ENCODE measurements at regions not wholly inside any gene's neighbourhood (a gene's known extent, or its start where the extent isn't known, plus 50 kb on each side); places are given as distances from the start of the nearest gene placed in this dataset.
A peak's percentile ranks its signal among the peaks of the same experiment; 100 is the strongest.
"Not testable (repeated sequence)": the region's sequence is repeated elsewhere in the genome, so short reads cannot be mapped to it uniquely, and the experiment has no call there.

DNA sequence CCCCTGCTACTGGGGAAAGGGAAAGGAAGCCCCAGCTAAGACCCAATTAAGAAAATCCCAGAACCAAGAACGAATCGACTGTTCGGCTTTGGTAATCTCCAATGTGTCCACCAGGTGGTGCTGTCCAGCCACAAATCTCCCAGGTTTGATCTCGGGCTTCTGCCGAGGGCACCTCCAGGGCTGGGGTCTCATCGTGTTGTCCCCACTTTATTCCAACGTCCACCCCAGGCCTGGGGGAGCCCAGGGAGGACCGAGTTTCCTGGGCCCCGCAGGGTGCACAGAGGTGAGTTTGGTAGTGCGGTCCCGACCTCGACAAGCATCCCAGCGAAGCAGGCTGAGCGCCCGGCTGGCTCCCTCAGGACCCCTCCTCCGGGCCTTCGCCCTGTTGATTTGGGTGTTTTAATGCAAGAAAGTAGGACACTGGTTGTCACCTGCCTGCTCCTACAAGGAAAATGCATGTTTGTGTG, 185.1 kb downstream of the GOLGA6L6 start:
- no peaks in the 10 kb centered on the region for H3K9me3 ChIP-seq (ENCODE audit: control insufficient read depth, low read length)
- no peaks in the 10 kb centered on the region for H3K27me3 ChIP-seq (replicated peaks; ENCODE audit: control insufficient read depth, insufficient read depth, low read length, poor library complexity, severe bottlenecking)
- no peak overlapping the region for H3K4me3 ChIP-seq (ENCODE audit: insufficient read depth, low read depth, low read length, poor library complexity, severe bottlenecking)
- no peaks in the 10 kb centered on the region for H3K4me1 ChIP-seq (ENCODE audit: control insufficient read depth, insufficient read depth, low read length, poor library complexity, severe bottlenecking)
- DNase-seq, result peak; percentile 56 to 71 (median 64)
- H3K36me3 ChIP-seq (ENCODE audit: control insufficient read depth, insufficient read depth, low read length), result no peaks in the 10 kb centered on the region
- H3K27ac ChIP-seq (ENCODE audit: insufficient read depth, low read length, poor library complexity, severe bottlenecking), result no peak overlapping the region

DNA sequence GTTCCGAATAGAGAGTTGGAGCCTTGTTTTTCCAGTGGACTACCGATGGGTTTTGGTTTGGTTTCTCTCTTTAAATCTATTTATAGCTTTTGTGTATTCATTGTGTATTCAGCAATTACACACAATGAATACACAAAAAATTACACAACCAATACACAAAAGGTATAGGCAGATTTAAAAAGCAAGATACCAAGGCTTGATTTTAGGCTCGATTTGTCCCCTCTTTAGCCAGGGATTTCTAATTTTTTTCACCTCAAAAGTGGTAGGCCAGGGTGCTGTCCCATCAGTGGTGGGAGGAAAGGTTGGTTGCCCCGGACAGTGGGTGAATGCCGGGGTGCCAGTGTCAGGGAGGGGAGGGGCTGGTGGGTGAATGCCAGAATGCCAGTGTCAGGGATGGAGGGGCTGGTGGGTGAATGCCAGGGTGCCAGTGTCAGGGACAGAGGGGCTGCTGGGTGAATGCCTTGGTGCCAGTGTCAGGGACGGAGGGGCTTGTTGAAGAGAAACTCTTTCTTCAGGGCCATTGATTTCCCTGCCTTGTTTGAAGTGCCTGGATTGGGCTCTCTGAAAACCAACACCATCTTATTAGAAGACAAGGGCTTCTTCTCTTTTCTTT, 186.2 kb downstream of the GOLGA6L6 start:
- H3K4me1 ChIP-seq (ENCODE audit: control insufficient read depth, insufficient read depth, low read length, poor library complexity, severe bottlenecking), result no peaks in the 10 kb centered on the region
- no peak overlapping the region for H3K27ac ChIP-seq (ENCODE audit: insufficient read depth, low read length, poor library complexity, severe bottlenecking)
- no peaks in the 10 kb centered on the region for H3K9me3 ChIP-seq (ENCODE audit: control insufficient read depth, low read length)
- DNase-seq, result no peak
- no peak overlapping the region for H3K4me3 ChIP-seq (ENCODE audit: insufficient read depth, low read depth, low read length, poor library complexity, severe bottlenecking)
- H3K36me3 ChIP-seq (ENCODE audit: control insufficient read depth, insufficient read depth, low read length), result no peaks in the 10 kb centered on the region
- H3K27me3 ChIP-seq (replicated peaks; ENCODE audit: control insufficient read depth, insufficient read depth, low read length, poor library complexity, severe bottlenecking), result no peaks in the 10 kb centered on the region

GRCh38 chr15:20354884-20355223, 186.7 kb downstream of the GOLGA6L6 start:
- not testable (repeated sequence) for H3K9me3 ChIP-seq (ENCODE audit: control insufficient read depth, low read length); H3K27me3 ChIP-seq (replicated peaks; ENCODE audit: control insufficient read depth, insufficient read depth, low read length, poor library complexity, severe bottlenecking); H3K4me3 ChIP-seq (ENCODE audit: insufficient read depth, low read depth, low read length, poor library complexity, severe bottlenecking); H3K27ac ChIP-seq (ENCODE audit: insufficient read depth, low read length, poor library complexity, severe bottlenecking); H3K36me3 ChIP-seq (ENCODE audit: control insufficient read depth, insufficient read depth, low read length); H3K4me1 ChIP-seq (ENCODE audit: control insufficient read depth, insufficient read depth, low read length, poor library complexity, severe bottlenecking); DNase-seq

DNA sequence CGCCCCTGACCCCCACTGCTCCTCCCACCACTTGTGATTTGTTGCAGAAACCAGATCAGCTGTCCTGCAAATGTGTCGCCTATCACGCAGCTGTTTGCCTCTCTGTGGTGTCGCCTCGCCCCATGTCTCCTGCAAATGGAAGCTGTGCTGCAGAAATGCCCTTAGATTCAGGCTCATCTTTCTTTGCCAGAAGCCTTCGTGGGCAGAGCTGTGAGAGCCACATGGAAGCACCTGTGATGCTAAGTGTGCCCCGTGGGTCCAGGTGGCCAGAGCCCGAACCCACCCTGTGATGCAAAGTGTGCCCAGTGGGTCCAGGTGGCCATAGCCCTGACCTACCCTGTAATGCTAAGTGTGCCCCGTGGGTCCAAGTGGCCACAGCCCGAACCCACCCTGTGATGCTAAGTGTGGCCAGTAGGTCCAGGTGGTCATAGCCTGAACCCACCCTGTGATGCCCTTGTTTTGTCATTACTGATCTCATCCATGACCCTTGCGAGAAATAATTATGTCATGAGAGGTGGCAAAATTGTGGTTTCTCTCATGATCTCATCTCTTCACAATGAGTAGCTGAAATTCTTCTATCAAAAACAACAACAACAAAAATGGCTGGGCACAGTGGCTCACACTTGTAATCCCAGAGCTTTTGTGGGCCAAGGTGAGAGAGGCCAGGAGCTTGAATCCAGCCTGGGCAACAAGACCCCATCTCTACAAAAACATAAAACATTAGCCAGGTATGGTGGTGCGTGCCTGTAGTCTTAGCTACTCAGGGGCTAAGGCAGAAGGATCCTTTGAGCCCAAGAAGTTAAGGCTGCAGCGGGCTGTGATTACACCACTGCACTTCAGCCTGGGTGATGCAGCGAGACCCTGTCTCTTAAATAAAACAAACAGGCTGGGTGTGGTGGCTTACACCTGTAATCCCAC, 187.4 kb downstream of the GOLGA6L6 start:
- DNase-seq, result no peak
- no peaks in the 10 kb centered on the region for H3K27me3 ChIP-seq (replicated peaks; ENCODE audit: control insufficient read depth, insufficient read depth, low read length, poor library complexity, severe bottlenecking)
- H3K27ac ChIP-seq (ENCODE audit: insufficient read depth, low read length, poor library complexity, severe bottlenecking), result no peak overlapping the region
- H3K4me1 ChIP-seq (ENCODE audit: control insufficient read depth, insufficient read depth, low read length, poor library complexity, severe bottlenecking), result no peaks in the 10 kb centered on the region
- H3K36me3 ChIP-seq (ENCODE audit: control insufficient read depth, insufficient read depth, low read length), result no peaks in the 10 kb centered on the region
- H3K9me3 ChIP-seq (ENCODE audit: control insufficient read depth, low read length), result no peaks in the 10 kb centered on the region
- no peak overlapping the region for H3K4me3 ChIP-seq (ENCODE audit: insufficient read depth, low read depth, low read length, poor library complexity, severe bottlenecking)

DNA sequence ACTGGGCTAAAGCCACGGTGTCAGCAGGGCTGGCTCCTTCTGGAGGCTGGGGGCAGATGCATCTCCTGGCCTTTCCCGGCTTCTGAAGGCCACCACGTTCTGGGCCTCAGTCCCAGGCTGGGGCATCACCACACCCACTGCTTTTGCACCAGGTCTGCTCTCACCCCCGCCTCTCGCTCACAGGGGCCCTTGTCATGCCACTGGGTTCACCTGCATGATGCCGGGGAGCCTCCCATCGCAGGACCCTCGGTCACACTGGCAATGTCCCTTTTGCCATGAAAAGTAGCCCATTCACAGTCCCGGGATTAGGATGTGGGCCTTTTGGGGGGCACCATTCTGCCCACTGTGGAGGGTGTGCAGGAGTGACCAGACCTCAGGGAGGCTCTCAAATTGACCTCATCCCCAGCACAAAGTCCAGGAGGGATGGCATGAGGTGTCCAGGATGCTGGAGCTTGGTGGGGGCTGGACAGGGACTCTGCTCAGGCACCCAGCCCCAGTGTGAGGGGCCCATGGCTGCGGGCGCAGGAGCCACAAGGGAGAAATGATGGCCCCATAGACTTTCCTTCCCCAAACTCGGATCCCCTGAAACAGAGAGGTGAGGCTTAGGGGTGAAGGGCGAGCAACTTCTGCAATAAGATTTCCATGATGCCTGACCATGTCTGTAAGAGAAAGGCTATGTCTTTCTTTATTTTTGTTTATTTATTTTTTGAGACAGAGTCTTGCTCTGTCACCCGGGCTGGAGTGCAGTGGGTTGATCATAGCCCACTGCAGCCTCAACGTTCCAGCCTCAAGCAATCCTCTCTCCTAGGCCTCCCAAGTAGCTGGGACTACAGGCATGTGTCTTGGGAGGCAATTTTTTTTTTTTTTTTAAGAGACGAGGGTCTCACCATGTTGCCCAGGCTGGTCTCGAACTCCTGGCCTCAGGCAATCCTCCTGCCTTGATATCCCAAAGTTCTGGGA, 189.1 kb downstream of the GOLGA6L6 start:
- no peaks in the 10 kb centered on the region for H3K27me3 ChIP-seq (replicated peaks; ENCODE audit: control insufficient read depth, insufficient read depth, low read length, poor library complexity, severe bottlenecking)
- no peak for DNase-seq
- no peak overlapping the region for H3K27ac ChIP-seq (ENCODE audit: insufficient read depth, low read length, poor library complexity, severe bottlenecking)
- H3K9me3 ChIP-seq (ENCODE audit: control insufficient read depth, low read length), result no peaks in the 10 kb centered on the region
- H3K4me3 ChIP-seq (ENCODE audit: insufficient read depth, low read depth, low read length, poor library complexity, severe bottlenecking), result no peak overlapping the region
- H3K36me3 ChIP-seq (ENCODE audit: control insufficient read depth, insufficient read depth, low read length), result no peaks in the 10 kb centered on the region
- no peaks in the 10 kb centered on the region for H3K4me1 ChIP-seq (ENCODE audit: control insufficient read depth, insufficient read depth, low read length, poor library complexity, severe bottlenecking)

- Histone ChIP-seq H3K9me3 (ENCODE audit: control insufficient read depth, low read length) (no peaks in the 10 kb centered on the region), H3K27ac (ENCODE audit: insufficient read depth, low read length, poor library complexity, severe bottlenecking) (no peak overlapping the region), H3K4me3 (ENCODE audit: insufficient read depth, low read depth, low read length, poor library complexity, severe bottlenecking) (no peak overlapping the region), H3K36me3 (ENCODE audit: control insufficient read depth, insufficient read depth, low read length) (no peaks in the 10 kb centered on the region), H3K27me3 (replicated peaks; ENCODE audit: control insufficient read depth, insufficient read depth, low read length, poor library complexity, severe bottlenecking) (no peaks in the 10 kb centered on the region), H3K4me1 (ENCODE audit: control insufficient read depth, insufficient read depth, low read length, poor library complexity, severe bottlenecking) (no peaks in the 10 kb centered on the region)
- no peak for DNase-seq
These were observed 190.1 kb downstream of the GOLGA6L6 start for GRCh38 chr15:20351448-20351971.

DNA sequence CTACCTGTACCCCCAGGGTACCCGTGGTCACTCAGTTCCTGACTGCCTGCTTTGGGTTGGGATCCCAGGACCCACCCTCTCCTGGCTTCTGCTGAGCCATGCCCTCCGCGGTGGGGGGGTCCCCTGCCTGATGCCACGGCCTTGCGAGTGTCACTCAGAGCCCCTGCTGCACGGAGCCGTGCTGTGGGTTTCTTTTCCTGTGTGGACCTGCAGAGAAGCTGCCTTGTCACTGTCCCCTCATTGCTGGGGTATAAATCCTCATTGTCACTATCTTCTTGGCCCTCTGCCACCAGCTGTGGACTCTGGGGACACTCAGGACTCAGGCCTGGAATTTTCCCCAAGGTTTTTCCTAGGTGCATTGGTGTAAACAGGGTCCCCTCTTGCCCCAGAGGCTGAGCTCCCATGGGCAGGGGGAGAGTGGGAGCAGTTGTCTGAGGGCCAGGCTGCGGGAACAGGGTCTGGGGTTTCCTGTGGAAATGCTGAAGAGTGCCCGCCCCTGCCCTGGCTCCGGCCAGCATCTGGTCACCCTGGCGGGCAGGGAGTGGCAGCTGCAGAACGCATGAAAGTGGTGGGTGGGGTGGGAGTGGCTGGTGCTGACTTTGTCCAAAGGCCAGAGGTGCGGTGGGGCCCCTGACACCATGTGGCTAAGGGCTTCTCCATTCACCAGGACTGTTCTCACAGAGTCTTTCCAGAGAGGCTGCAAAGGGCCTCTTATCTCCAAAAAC, 191.7 kb downstream of the GOLGA6L6 start:
- Histone ChIP-seq H3K27ac (ENCODE audit: insufficient read depth, low read length, poor library complexity, severe bottlenecking) (no peak overlapping the region), H3K36me3 (ENCODE audit: control insufficient read depth, insufficient read depth, low read length) (no peaks in the 10 kb centered on the region), H3K4me3 (ENCODE audit: insufficient read depth, low read depth, low read length, poor library complexity, severe bottlenecking) (no peak overlapping the region), H3K27me3 (replicated peaks; ENCODE audit: control insufficient read depth, insufficient read depth, low read length, poor library complexity, severe bottlenecking) (no peaks in the 10 kb centered on the region), H3K4me1 (ENCODE audit: control insufficient read depth, insufficient read depth, low read length, poor library complexity, severe bottlenecking) (no peaks in the 10 kb centered on the region), H3K9me3 (ENCODE audit: control insufficient read depth, low read length) (no peaks in the 10 kb centered on the region)
- no peak for DNase-seq

GRCh38 chr15:20348900-20349773, 192.5 kb downstream of the GOLGA6L6 start:
- H3K9me3 ChIP-seq (ENCODE audit: control insufficient read depth, low read length), result no peaks in the 10 kb centered on the region

More at GRCh38 chr15:20348900-20349773, 192.5 kb downstream of the GOLGA6L6 start:
- no peaks in the 10 kb centered on the region for H3K27me3 ChIP-seq (replicated peaks; ENCODE audit: control insufficient read depth, insufficient read depth, low read length, poor library complexity, severe bottlenecking)
- H3K27ac ChIP-seq (ENCODE audit: insufficient read depth, low read length, poor library complexity, severe bottlenecking), result no peak overlapping the region
- H3K36me3 ChIP-seq (ENCODE audit: control insufficient read depth, insufficient read depth, low read length), result no peaks in the 10 kb centered on the region
- no peak overlapping the region for H3K4me3 ChIP-seq (ENCODE audit: insufficient read depth, low read depth, low read length, poor library complexity, severe bottlenecking)
- DNase-seq, result no peak
- no peaks in the 10 kb centered on the region for H3K4me1 ChIP-seq (ENCODE audit: control insufficient read depth, insufficient read depth, low read length, poor library complexity, severe bottlenecking)

Measured in effector memory CD4-positive, alpha-beta T cell (primary cell).